Breast epithelium (tissue), 3 donors: ENCODE measurements at regions not wholly inside any gene's neighbourhood (a gene's known extent, or its start where the extent isn't known, plus 50 kb on each side); places are given as distances from the start of the nearest gene placed in this dataset.

Source experiments
- CTCF ChIP-seq, 3 donors: fragments of 450-650 bp; IDR thresholded peaks; one replicate each; pipeline ENCODE4 v1.5.1; 2016 to 2017; ENCODE audit warnings: antibody characterized with exemption in 3 of 3, mild to moderate bottlenecking in 3 of 3, moderate library complexity in 3 of 3
- POLR2A ChIP-seq: fragments of 450-650 bp; IDR thresholded peaks from one replicate; pipeline ENCODE4 v1.6.1; 2016; ENCODE audit warnings: antibody characterized with exemption, mild to moderate bottlenecking, moderate library complexity
- POLR2AphosphoS5 ChIP-seq, 3 donors: sonication (generic); formaldehyde crosslinking; IDR thresholded peaks; one replicate each; pipeline ENCODE4 v1.6.1; 2017; ENCODE audit warnings: antibody characterized with exemption in 3 of 3

- TF ChIP-seq CTCF (IDR thresholded peaks at IDR 0.05) (no peak), POLR2AphosphoS5 (IDR thresholded peaks at IDR 0.05) (no peak), POLR2A (no peak)
Measured at GRCh38 chr22:27386186-27386585, 415.4 kb downstream of the MN1 start.
